Lung (tissue), 11 donors: ENCODE measurements at regions not wholly inside any gene's neighbourhood (a gene's known extent, or its start where the extent isn't known, plus 50 kb on each side); places are given as distances from the start of the nearest gene placed in this dataset.

ENCODE experiments used
- ATAC-seq: fragments of 200-7000 bp; cut with Tn5 transposase; one replicate; pipeline ENCODE4 v1.9.1; 2020; ENCODE audit warnings: moderate number of reproducible peaks; ENCODE audit not compliant: insufficient read depth, low FRiP score
- DNase-seq, 3 donors: peaks; one replicate each; pipeline ENCODE4 v3.0.0-alpha.2; 2013 to 2017
- H3K27ac ChIP-seq, 2 donors: one replicate each; pipeline ENCODE4 v1.5.1; 2013; ENCODE audit warnings: mild to moderate bottlenecking in 2 of 2, moderate library complexity in 2 of 2, control low read depth in 1 of 2, inconsistent platforms in 1 of 2, low read depth in 1 of 2, low read length in 1 of 2
- H3K27me3 ChIP-seq, 3 donors: one replicate each; pipeline ENCODE4 v1.5.1; 2013; ENCODE audit warnings: low read length in 2 of 3; ENCODE audit not compliant: control insufficient read depth in 3 of 3, insufficient read depth in 3 of 3
- H3K36me3 ChIP-seq, 4 donors: one replicate each; pipeline ENCODE4 v1.5.1; 2013; ENCODE audit warnings: low read length in 4 of 4, mild to moderate bottlenecking in 1 of 4, moderate library complexity in 1 of 4; ENCODE audit not compliant: control insufficient read depth in 4 of 4, insufficient read depth in 4 of 4
- H3K4me1 ChIP-seq, 5 donors: one replicate each; pipeline ENCODE4 v1.5.1; 2013; ENCODE audit warnings: low read length in 5 of 5, mild to moderate bottlenecking in 2 of 5, moderate library complexity in 1 of 5; ENCODE audit not compliant: control insufficient read depth in 5 of 5, insufficient read depth in 5 of 5
- H3K4me3 ChIP-seq: one replicate; pipeline ENCODE4 v1.5.1; 2013; ENCODE audit warnings: mild to moderate bottlenecking, control low read depth, moderate library complexity
- H3K9ac ChIP-seq, 2 donors: one replicate each; pipeline ENCODE4 v1.5.1; 2013; ENCODE audit warnings: low read length in 2 of 2, control low read depth in 1 of 2; ENCODE audit not compliant: insufficient read depth in 1 of 2
- H3K9me3 ChIP-seq, 4 donors: one replicate each; pipeline ENCODE4 v1.5.1; 2013; ENCODE audit warnings: low read length in 3 of 4, mild to moderate bottlenecking in 1 of 4, moderate library complexity in 1 of 4; ENCODE audit not compliant: control insufficient read depth in 4 of 4, insufficient read depth in 3 of 4
- WGBS, 2 donors: extraction: QIAGEN DNeasy Blood & Tissue Kit; methylation state at CpG; one replicate each; pipeline ENCODE4 v1.1.7; 2013; 5-methylcytosine and 5-hydroxymethylcytosine counted together
- TF ChIP-seq, protein P1 (sequence below): IDR thresholded peaks from 2 replicates; pipeline ENCODE4 v1.5.1; 2012; ENCODE audit warnings: mild to moderate bottlenecking; ENCODE audit errors: control extremely low read depth, extremely low read depth
- donor health status: control.
- donor health status: control.
- donor health status: Bipolar disorder and iron deficiency.
- donor health status: healthy.
- donor health status: DM: yes; HTN: yes; CAD: no.

GRCh38 chr6:44635486-44635885 is 248.0 kb downstream of the CDC5L start:
- no peak for ATAC-seq
- Histone ChIP-seq H3K9me3 (peaks cover 0 to 2% (median 0%) of the 10 kb centered on the region in 4 donors), H3K36me3 (no peaks in the 10 kb centered on the region), H3K27me3 (no peaks in the 10 kb centered on the region), H3K4me1 (no peaks in the 10 kb centered on the region), H3K4me3 (no peak overlapping the region), H3K9ac (no peak overlapping the region), H3K27ac (no peak overlapping the region)
- TF ChIP-seq, protein P1, sequence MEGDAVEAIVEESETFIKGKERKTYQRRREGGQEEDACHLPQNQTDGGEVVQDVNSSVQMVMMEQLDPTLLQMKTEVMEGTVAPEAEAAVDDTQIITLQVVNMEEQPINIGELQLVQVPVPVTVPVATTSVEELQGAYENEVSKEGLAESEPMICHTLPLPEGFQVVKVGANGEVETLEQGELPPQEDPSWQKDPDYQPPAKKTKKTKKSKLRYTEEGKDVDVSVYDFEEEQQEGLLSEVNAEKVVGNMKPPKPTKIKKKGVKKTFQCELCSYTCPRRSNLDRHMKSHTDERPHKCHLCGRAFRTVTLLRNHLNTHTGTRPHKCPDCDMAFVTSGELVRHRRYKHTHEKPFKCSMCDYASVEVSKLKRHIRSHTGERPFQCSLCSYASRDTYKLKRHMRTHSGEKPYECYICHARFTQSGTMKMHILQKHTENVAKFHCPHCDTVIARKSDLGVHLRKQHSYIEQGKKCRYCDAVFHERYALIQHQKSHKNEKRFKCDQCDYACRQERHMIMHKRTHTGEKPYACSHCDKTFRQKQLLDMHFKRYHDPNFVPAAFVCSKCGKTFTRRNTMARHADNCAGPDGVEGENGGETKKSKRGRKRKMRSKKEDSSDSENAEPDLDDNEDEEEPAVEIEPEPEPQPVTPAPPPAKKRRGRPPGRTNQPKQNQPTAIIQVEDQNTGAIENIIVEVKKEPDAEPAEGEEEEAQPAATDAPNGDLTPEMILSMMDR: no peak
- 66 to 71% methylated on average over 4 of the region's 4 CpGs for WGBS, 2 donors
- no peak for DNase-seq

DNA sequence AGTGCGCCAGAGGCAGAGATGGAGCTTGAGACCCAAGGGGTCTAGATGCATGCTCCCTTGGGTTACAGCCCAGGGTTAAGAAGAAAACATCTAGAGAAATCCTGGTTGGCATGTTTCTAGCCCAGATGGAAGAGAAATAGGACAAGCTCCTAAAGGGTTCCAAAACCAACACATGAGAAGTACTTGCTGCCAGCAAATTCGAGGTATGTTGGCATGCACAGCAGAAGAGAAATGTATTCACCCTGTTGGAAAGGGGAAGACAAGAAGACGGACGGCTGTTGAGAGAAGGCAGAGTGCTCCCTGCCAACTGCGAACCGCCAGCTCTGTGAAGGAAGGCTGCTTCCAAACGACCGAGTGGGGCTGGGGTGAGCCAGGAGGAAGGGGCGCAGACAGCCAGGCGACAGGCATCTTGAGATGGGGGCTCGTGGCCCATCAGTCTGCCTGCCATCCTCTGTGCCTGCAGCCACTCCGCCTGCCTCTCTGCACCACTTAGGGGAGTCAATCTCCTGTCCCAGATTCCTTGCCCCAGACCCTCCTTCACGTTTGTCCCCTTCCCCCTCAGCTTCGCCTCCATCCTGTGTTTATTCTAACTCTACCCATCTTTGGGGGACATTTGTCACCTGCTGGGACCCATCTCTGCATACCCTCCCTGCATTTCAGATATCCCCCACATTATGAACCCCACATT is 249.2 kb downstream of the CDC5L start:
- Histone ChIP-seq H3K9me3 (peaks cover 0 to 2% (median 0%) of the 10 kb centered on the region in 4 donors), H3K36me3 (no peaks in the 10 kb centered on the region), H3K4me3 (no peak overlapping the region), H3K27ac (no peak overlapping the region), H3K9ac (no peak overlapping the region), H3K4me1 (no peaks in the 10 kb centered on the region), H3K27me3 (no peaks in the 10 kb centered on the region)
- TF ChIP-seq, protein P1: no peak
- 72 to 76% methylated on average over 13 to 14 of the region's 14 CpGs for WGBS, 2 donors
- ATAC-seq: no peak
- no peak for DNase-seq

GRCh38 chr6:44641344-44642031 is 254.0 kb downstream of the CDC5L start:
- H3K9ac ChIP-seq: no peak overlapping the region
- H3K9me3 ChIP-seq: peaks cover 0 to 4% (median under 1%) of the 10 kb centered on the region in 4 donors
- TF ChIP-seq, protein P1: no peak
- no peak overlapping the region for H3K27ac ChIP-seq
- WGBS, 2 donors: 85% methylated on average over 10 of the region's 10 CpGs
- H3K4me3 ChIP-seq: no peak overlapping the region
- no peak for ATAC-seq
- DNase-seq: no peak
- H3K27me3 ChIP-seq: no peaks in the 10 kb centered on the region
- H3K4me1 ChIP-seq: no peaks in the 10 kb centered on the region
- no peaks in the 10 kb centered on the region for H3K36me3 ChIP-seq
